ENCODE measurements at regions not wholly inside any gene's neighbourhood (a gene's known extent, or its start where the extent isn't known, plus 50 kb on each side); places are given as distances from the start of the nearest gene placed in this dataset.
A peak's percentile ranks its signal among the peaks of the same experiment; 100 is the strongest.

DNA sequence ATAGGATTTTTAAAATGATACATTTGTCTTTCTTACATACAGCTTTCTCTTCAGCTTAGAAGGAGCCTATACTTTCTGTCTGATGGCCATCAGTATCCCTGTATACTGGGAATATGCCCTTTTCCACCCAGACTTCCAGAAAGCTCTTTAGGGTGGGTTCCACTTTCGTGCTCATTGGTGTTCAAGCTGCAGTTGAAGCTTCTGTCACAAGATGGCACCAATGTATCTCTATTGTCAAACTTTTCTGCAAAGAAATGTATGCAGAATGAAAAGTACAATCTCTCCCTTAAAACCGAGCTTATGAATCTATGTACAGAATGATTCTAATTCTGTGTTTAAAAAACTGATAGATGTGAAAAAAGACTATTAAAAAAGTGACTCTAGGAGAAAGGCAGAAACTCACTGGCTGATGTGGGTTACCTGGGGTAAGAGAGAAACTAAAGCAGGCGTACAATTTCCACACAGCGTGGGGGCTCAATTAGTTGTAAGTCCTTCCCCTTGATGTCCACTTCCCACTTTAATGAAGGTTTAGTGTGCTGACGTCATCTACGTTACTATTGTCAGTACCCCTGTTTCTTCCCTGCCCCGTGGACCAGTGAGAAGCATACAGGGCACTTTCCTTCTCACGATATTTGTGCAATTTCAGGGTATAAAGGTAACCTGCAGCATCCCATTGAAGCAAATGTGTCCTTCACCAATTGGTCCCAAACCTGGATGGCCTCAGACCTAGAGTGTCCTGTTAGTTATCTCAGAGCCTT is 57.3 kb upstream of the TCEAL2 start:
- peak; percentile 11 for DNase-seq

DNA sequence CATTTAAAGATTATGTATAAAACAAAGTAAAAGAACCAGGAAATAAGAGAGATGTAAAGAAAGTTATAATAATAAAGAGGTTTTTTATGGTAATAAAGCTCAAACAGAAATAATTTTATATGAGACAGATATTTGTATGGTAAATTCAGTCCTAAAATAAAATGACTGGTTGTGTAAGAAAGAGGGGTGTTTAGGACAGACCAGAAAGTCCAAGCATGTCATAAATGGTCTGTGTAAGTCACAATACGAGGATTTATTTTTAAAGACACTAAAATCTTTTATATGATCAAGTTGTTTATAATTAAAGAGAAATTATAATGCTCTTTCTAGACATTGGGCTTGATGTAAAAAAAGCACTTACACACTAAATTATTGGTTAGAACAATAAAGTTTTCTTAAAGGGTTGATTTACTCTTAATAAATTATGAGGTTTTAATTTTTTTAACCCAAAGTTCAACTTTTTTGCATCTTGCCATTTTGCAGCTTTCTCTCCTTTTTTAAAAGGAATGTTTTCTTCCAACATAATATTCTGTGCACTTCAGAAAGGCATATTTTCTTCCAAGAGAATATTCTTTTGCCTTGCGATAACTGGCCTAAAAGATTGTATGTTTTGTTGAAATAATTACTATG is 61.9 kb upstream of the TCEAL2 start:
- DNase-seq: no peak

DNA sequence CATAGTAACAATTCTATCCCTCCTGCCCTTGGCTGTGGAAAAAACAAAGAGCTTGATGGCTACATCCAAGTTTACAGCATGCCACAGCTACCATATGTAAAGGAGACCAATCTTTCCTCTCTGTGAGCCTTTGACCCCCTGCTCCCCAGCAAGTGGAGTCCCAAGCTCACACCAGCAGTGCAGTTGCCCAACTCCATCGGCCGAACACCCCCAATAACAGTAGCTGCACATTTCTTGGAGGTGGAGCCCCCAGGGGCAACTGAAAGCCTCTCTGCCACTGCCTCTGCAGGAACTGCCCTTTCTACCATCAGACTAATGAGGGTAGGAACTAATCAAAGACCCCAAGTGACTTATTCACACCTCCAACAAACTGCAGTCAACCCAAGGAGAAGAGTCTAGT is 81.0 kb upstream of the TCEAL2 start:
- DNase-seq: no peak

DNA sequence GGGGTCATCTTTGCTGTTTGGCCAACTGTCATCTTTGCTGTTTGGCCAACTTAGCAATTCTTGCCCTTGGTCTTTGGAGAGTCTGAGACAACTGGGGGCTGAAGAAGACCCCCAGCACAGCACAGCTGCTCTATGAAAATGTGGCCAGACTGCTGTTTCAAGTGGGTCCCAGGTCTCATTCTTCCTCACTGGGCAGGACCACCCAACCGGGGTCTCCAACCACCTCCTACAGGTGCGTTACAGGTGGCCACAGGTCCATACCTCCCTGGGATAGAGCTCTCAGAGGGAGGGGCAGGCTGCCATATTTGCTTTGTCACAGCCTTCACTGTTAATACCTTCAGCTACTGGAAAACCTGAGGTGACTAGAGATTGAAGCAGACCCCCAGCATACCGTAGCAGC is 82.1 kb upstream of the TCEAL2 start:
- DNase-seq: no peak

DNA sequence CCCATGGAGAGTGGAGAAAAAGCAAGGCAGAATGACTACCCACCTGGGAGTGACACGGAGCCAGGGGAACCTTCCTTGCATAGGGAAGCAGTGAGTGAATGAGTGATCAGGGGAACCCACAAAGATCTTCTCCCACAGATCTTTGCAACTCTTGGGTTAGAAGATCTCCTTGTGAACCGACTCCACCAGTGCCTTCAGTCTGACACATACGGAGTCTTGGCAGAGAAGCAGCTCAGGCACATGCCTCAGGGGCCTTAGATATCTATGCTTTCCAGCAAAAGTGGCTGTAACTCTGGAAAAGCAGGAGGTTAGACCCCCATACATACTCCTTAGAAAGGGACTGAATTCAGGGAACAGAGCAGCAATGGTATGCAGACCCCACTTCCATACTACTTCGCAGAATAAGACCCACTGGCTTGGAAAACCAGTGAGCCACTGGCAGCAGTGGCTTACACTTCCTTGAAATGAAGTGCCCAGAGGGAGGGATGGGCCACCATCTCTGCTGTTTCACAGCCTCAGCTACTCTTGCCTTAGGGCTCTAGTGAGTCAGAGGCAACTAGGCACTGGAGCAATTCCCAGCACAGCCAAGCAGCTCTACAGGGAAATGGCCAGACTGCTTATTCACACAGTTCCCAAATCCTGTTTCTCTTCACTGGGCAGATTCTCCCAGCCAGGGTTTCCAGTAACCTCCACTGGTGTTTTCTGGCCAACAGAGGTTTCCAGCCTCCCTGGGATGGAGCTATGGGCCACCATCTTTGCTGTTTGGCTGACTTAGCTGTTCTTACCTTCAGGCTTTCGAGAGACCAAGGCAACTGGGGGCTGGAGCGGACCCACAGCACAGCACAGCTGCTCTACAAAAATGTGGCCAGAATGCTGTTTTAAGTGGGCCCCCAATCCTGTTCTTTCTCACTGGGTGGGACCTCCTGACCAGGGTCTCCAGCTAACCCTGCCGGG is 82.8 kb upstream of the TCEAL2 start:
- DNase-seq: no peak

DNA sequence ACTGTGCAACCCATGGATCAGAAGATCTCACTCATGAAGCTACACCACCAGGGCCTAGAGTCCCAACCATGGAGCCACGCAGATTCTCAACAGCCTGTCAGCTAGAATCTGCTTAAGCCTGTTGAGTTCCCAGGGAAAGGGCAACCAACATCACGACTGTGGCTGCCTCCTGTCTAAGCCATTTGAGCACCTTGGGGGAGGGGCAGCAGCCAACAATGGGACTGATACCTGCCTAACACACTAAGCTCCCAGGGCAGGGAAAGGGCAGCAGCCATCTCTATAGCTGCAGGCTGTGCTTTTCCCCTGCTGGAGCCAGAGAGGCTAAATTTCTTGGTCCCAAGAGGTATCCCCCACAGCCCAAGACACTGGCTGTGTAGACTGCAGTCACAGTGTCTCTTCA is 96.5 kb upstream of the TCEAL2 start:
- DNase-seq: no peak

DNA sequence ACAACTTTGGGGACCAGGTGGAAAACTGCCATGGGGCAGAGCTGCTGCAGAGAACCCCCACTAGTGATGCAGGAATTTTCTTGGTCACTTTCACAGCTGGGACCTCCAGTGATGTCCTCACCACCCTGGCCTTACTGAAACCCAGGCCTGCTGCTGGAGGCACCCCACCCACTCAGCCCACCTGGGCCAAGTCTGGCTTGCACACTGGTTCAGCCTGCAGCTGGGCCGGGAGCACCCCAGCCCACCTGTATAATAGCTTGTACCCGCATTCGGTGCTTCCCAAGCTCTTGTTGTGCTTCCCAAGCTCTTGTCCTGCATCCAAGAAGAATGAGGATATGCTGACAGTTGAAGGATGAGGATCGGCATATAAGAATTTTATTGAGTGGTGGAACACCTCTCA is 86.4 kb upstream of the ZMAT1 start:
- DNase-seq: no peak

DNA sequence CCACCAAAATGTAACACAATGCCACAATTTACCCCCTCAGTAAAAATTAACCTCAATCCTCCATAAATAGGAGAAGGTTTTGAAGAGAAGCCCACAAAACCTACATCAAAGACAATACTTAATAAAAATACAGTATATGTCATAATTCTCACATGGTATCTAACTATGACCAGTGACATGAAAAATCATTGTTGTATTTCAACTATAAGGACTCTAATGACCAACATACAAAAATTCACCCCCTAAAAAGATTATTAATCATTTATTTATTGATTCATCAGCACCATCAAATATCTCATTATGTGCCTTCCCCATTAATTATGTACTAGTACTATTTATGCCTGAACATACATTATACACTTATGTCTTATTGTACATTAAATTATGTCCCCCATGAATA is 77.1 kb upstream of the ZMAT1 start:
- DNase-seq: no peak

DNA sequence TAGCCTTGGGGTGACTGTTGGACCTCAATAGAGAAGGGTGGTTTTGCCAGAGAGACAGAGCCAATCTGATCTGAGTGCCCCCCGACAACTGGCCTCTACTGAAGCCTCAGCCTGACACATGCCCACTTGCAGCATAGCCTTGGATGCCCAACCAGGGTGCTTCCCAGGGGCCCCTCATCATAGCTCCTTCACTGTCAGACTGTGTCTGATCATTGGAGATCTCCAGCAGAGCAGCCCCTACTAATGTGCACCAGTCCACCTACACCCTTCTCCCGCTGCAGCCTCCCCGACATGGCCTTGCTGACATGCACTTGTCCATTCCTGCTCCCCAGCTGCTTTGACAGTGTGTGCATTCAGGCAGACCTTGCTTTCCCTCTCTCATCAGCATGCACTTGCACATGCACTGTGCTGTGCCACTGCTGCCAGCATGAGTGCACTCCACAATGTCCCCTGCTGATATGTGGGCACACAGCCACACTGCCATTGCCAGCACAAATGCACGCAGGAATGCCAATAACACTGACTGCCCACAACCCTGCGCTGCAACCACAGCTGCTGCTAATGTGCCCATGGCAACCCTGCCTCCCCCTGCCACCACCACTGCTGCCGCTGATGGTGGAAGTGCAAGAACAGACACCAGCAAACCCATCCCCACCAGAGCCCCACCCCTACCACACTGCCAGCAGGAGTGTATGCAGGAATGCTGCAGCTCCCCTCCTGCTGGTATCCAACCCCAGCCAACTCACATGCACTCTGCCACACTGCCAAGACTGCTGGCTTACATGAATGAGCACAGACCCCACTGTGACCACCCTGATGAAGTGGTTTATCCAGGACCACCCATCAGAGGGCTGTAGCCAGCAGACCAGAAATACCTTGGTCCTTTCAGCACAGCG is 68.1 kb upstream of the ZMAT1 start:
- DNase-seq: no peak

DNA sequence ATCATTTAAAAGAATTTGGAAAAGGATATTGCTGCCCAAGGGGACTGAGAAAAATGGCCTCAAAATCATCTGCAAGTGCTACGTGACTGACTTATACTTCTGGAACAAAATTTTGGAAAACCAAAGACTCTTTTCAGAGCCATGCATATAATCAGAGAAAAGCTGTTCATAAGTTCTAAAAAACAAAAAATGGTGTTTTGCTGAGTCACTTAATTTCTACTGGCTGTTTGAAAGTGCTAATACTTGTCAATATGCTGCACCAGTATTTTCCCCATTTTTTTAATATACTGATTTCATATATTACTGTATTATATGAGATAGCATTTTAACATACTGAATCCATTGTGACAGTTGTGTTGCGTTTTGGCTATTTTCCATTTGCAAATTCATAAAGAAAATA is 61.5 kb upstream of the ZMAT1 start:
- DNase-seq: no peak

DNA sequence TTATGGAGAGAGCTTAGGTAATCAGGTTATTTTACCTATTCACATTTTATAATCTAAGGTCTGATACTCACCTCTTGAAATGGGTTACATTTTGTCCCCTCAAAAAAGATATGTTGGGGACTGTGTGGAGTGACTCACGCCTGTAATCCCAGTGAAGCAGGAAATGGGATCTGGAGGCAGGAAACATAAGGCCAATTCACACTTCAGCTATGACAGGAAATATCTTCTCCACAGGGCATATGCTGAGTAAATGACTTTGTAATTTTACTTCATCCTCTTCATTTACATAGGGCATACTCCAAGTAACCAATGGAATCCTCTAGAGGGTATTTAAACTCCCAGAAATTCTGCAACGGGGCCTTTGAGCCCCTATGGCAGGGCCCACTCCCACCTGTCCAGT is 54.8 kb upstream of the ZMAT1 start:
- DNase-seq: no peak

Measured in activated naive CD4-positive, alpha-beta T cell treated with anti-CD3 and anti-CD28 coated beads, Interleukin-2, amount 50 U/mL, for 16 hours (primary cell).